ENCODE measurements at regions not wholly inside any gene's neighbourhood (a gene's known extent, or its start where the extent isn't known, plus 50 kb on each side); places are given as distances from the start of the nearest gene placed in this dataset.

- H3K36me3 ChIP-seq (replicated peaks; ENCODE audit: control insufficient read depth, insufficient read depth, low read length), result no peaks in the 10 kb centered on the region
- no peak for DNase-seq
- H3K4me3 ChIP-seq (ENCODE audit: insufficient read depth, low read depth, low read length), result no peak overlapping the region
- H3K27me3 ChIP-seq (ENCODE audit: control insufficient read depth, insufficient read depth, low read length), result no peaks in the 10 kb centered on the region; the same call in 1 of the 2 replicates
Observed at GRCh38 chr4:183852910-183853547, 52.1 kb upstream of the STOX2 start.

DNA sequence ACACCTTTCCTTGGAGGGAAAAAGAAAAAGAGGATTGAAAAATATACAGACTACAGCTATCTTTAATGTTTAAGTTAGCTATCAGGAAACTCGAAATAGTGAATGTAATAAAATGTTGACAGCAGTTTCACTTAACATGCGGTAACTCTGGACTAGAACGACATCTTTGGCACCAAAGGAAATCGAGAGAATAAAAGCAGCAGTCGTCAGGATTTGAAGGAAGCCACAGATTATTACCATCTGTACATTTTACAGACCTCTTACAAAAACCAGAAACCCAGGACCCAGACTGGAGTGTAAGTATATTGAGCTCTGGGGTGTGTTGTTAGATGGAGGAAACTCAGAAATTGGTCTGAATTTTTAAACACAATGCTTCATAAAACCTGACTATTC, 51.6 kb upstream of the STOX2 start:
- no peaks in the 10 kb centered on the region; the same call in 1 of the 2 replicates for H3K27me3 ChIP-seq (ENCODE audit: control insufficient read depth, insufficient read depth, low read length)
- DNase-seq, result no peak

More for the DNA sequence above, 51.6 kb upstream of the STOX2 start:
- Histone ChIP-seq H3K36me3 (replicated peaks; ENCODE audit: control insufficient read depth, insufficient read depth, low read length) (no peaks in the 10 kb centered on the region), H3K4me3 (ENCODE audit: insufficient read depth, low read depth, low read length) (no peak overlapping the region)

Data from H7 (cell line).